ENCODE measurements at regions not wholly inside any gene's neighbourhood (a gene's known extent, or its start where the extent isn't known, plus 50 kb on each side); places are given as distances from the start of the nearest gene placed in this dataset.

- Histone ChIP-seq H2AFZ (ENCODE audit: low read depth, low read length) (no peak overlapping the region), H3K27ac (ENCODE audit: insufficient read depth, low read depth, low read length) (no peak overlapping the region), H3K4me2 (ENCODE audit: insufficient read depth, low read length) (no peak overlapping the region), H3K9me3 (replicated peaks; ENCODE audit: control insufficient read depth, insufficient read depth, low read length) (no peaks in the 10 kb centered on the region), H3K36me3 (ENCODE audit: control insufficient read depth in 2 of 2, extremely low read depth in 1 of 2, insufficient read depth in 2 of 2, low read length in 2 of 2) (no peaks in the 10 kb centered on the region), H4K20me1 (replicated peaks; ENCODE audit: control insufficient read depth, extremely low read depth, insufficient read depth, low read length) (no peaks in the 10 kb centered on the region), H3K4me1 (ENCODE audit: control insufficient read depth, extremely low read depth, insufficient read depth, low read length) (no peaks in the 10 kb centered on the region), H3K9me1 (replicated peaks; ENCODE audit: control insufficient read depth, extremely low read depth, insufficient read depth, low read length) (no peaks in the 10 kb centered on the region), H3K9ac (replicated peaks; ENCODE audit: extremely low read depth, insufficient read depth, low read length) (no peak overlapping the region), H3K4me3 (replicated peaks in 1 of 3; ENCODE audit: insufficient read depth in 1 of 3, low read depth in 1 of 3, low read length in 3 of 3) (no peak overlapping the region), H3K79me2 (ENCODE audit: control insufficient read depth, insufficient read depth, low read length) (no peaks in the 10 kb centered on the region), H3K27me3 (ENCODE audit: control insufficient read depth in 2 of 2, insufficient read depth in 2 of 2, low read length in 2 of 2) (no peaks in the 10 kb centered on the region)
- DNase-seq (ENCODE audit: low read depth, low spot score) (no peak), FAIRE-seq (no peak)
- TF ChIP-seq EZH2 (IDR thresholded peaks at IDR 0.05; ENCODE audit: borderline replicate concordance, low read depth, low read length, severe bottlenecking): no peak
- TF ChIP-seq, protein P1, sequence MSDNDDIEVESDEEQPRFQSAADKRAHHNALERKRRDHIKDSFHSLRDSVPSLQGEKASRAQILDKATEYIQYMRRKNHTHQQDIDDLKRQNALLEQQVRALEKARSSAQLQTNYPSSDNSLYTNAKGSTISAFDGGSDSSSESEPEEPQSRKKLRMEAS (IDR thresholded peaks at IDR 0.05; ENCODE audit: insufficient read depth, insufficient read length): no peak
- TF ChIP-seq, protein P2, sequence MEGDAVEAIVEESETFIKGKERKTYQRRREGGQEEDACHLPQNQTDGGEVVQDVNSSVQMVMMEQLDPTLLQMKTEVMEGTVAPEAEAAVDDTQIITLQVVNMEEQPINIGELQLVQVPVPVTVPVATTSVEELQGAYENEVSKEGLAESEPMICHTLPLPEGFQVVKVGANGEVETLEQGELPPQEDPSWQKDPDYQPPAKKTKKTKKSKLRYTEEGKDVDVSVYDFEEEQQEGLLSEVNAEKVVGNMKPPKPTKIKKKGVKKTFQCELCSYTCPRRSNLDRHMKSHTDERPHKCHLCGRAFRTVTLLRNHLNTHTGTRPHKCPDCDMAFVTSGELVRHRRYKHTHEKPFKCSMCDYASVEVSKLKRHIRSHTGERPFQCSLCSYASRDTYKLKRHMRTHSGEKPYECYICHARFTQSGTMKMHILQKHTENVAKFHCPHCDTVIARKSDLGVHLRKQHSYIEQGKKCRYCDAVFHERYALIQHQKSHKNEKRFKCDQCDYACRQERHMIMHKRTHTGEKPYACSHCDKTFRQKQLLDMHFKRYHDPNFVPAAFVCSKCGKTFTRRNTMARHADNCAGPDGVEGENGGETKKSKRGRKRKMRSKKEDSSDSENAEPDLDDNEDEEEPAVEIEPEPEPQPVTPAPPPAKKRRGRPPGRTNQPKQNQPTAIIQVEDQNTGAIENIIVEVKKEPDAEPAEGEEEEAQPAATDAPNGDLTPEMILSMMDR (IDR thresholded peaks at IDR 0.05; ENCODE audit: extremely low read depth in 1 of 2, insufficient read depth in 1 of 2, low read depth in 1 of 2, low read length in 2 of 2): no peak
- no peak for TF ChIP-seq MYC (IDR thresholded peaks at IDR 0.05; ENCODE audit: low read depth, low read length)
- TF ChIP-seq POLR2AphosphoS5 (IDR thresholded peaks at IDR 0.05; ENCODE audit: insufficient read depth, low read depth, low read length): no peak
- no peak for TF ChIP-seq JUN (IDR thresholded peaks at IDR 0.05; ENCODE audit: borderline replicate concordance, insufficient read depth, insufficient read length, low read depth)
- TF ChIP-seq POLR2A (IDR thresholded peaks at IDR 0.05; ENCODE audit: low read depth, low read length): no peak
- TF ChIP-seq FOS (IDR thresholded peaks at IDR 0.05; ENCODE audit: borderline replicate concordance, insufficient read depth, low read length): no peak
- TF ChIP-seq GATA2 (IDR thresholded peaks at IDR 0.05; ENCODE audit: insufficient read depth, insufficient read length, low read depth, low read length): no peak
- POLR2A ChIA-PET: no interaction called here
- CTCF ChIA-PET: interaction anchor here (1.1 kb wide), 1 partner anchor 185 kb away, joined by 3 read pairs; no protein-coding TSS in a partner anchor
- intact Hi-C loops (cut with micrococcal nuclease) (no loop called here), dilution Hi-C loops (cut with MboI; ENCODE audit: extremely low pct_ligation_motif_present, low sequenced_read_pairs) (no loop called here)
- no TSS peak for BruUV-seq (replicated peaks)
Measured at GRCh38 chr11:112773264-112773663, 188.0 kb upstream of the NCAM1 start.
